ENCODE measurements at regions not wholly inside any gene's neighbourhood (a gene's known extent, or its start where the extent isn't known, plus 50 kb on each side); places are given as distances from the start of the nearest gene placed in this dataset.
A peak's percentile ranks its signal among the peaks of the same experiment; 100 is the strongest.
"Not testable (repeated sequence)": the region's sequence is repeated elsewhere in the genome, so short reads cannot be mapped to it uniquely, and the experiment has no call there.

- peak; percentile 60 to 80 for DNase-seq
These were observed 94.0 kb upstream of the KIF26B start for GRCh38 chr1:245060684-245061374.

DNA sequence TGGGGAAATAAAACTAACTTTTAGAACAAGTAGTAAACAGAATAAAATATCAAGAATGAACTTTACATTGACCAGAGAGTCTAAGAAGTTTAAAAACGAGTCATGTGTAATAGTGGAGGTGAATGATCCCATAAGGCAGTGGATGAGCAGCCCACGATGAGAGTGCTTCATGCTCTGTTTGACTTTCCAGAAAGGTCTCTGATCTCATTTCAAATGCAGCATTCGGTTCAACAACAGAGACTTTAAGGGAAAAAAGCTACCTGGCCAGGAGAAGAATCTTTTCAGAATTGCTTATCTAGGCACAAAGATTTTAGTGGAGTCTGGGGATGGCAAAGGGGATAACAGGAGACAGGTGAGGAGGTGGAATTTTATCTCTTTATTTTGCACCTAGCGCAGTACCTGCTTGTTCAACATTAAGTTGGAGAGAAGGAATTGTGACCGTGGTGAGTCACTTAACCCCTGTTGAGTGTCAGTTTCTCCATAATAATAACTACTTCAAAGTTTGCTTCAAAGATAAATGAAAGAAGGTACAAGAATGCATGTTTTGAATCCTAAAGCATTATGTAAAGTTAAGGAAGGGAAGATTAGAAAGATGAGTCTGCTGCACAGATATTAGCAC, 94.9 kb upstream of the KIF26B start:
- DNase-seq = no peak

GRCh38 chr1:245058882-245059281, 95.9 kb upstream of the KIF26B start:
- no peak for DNase-seq

- no peak for DNase-seq
These were observed 96.3 kb upstream of the KIF26B start for GRCh38 chr1:245058436-245058835.

- DNase-seq = no peak
These were observed 97.9 kb upstream of the KIF26B start for GRCh38 chr1:245056913-245057312.

GRCh38 chr1:245056296-245056695, 98.5 kb upstream of the KIF26B start:
- not testable (repeated sequence) for DNase-seq

DNA sequence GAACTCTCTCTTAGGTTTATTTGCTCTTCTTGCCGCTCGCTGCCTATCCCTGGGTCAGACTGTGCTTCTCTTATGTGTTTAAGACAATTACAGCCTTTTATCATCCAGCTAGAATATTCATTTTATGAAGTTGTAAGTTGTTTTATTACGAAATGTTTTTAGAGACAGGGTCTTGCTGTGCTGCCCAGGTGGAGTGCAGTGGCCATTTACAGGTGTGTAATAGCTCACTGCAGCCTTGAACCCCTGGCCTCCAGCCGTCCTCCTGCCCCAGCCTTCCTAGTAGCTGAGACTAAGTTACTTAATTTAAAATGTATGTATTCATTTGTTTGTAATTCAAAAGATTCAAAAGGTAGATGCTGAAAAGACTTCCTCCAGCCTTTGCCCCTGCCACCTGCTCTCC, 99.0 kb upstream of the KIF26B start:
- DNase-seq = no peak

- DNase-seq = no peak
These were observed 100.1 kb upstream of the KIF26B start for GRCh38 chr1:245054507-245055270.

- no peak for DNase-seq
These were observed 100.7 kb upstream of the KIF26B start for GRCh38 chr1:245054105-245054504.

- DNase-seq = no peak
These were observed 102.5 kb upstream of the KIF26B start for GRCh38 chr1:245052258-245052657.

DNA sequence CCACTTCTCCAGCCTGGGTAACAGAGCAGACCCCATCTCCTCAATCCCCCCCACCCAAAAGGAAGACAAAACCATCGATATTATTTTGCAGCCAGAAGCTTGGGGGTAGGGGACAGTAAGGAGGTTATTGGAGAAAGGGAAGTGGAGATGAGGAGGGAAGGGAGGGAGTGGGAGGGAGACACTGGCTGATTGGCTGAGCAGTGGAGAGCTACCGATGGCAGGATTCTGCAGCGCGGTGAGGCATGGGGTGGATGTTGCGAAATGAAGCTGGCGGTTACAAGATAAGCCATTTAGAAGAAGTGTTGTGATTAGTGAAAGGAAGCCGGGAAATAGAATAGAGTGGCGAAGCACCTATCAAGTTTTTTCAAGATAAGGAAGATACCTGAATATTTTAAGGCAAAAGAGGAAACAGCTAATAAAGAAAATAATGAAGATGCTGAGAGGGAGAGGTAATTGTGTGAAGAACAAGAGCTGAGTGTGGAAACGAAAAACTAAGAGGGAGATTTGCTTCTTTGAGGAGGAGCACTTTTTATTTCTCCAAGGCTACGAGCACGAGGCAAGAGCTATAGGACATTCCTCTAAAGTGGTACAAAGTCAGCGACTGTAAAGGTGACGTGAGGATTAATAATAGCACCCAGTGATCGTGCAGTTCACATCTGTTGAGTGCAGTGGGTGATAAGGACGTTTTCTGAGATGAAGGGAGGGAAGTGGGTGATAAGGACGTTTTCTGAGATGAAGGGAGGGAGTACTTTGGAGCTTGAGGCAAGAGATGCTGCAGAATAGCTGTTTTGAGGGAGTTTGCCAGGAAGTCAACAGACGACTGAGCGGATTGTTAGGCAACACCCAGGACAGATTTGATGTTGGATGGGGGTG, 103.2 kb upstream of the KIF26B start:
- no peak for DNase-seq

DNA sequence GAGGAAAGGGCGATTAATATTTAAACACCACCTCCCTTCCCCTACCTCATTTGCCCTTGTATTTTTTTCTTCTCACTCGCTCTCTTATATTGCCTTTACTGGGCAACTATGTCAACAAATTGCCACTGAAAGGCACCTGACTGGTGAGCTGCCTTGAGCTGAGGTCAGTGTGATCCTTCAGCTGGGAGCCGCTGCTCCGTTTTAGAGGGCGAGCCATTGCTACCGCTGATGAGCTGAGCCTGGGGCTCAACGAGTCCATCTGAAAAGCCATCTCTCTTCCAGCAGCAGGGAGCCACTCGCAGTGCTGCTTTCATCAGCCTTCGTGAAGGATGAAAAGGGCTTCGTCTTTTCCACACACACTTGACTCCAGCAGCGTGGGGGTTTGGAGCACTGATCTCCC, 108.0 kb upstream of the KIF26B start:
- DNase-seq = no peak

DNA sequence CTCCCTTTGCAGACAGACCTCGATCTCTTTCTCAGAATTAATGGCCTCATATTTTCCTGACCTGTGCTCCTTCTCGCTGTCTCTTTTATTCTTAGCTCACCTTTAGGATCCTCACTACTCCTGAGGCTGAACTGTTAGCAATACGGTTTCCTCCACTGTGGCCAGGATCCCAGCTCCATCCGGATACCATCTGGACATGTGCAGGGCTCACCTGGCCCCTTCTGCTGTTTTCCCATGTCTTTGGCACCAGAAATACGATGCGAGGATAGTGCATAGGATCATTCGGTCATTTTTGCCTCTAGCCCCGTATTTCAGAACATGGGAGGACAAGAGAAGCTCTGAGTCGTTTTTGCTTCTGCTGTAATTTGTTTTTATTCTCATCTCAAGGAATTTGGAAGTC, 108.5 kb upstream of the KIF26B start:
- no peak for DNase-seq

GRCh38 chr1:245045087-245045881, 109.5 kb upstream of the KIF26B start:
- DNase-seq = no peak

DNA sequence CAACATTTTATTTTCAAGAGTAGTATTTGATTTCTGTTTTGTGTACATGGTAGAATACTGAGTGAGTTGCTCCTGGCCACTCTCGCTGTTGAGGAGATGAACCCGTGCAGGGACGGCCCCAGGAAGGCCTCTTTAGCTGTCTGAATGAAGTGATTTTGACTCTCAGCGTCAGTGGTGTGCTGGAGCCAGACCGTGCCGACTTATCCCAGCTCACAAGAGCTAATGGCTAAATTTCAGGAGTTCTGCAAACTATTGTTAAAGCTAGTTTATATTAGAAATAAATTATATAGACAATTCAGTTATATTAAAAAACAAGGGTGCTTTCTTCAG, 111.2 kb upstream of the KIF26B start:
- DNase-seq = no peak

GRCh38 chr1:245041058-245041698, 113.6 kb upstream of the KIF26B start:
- DNase-seq = no peak

DNA sequence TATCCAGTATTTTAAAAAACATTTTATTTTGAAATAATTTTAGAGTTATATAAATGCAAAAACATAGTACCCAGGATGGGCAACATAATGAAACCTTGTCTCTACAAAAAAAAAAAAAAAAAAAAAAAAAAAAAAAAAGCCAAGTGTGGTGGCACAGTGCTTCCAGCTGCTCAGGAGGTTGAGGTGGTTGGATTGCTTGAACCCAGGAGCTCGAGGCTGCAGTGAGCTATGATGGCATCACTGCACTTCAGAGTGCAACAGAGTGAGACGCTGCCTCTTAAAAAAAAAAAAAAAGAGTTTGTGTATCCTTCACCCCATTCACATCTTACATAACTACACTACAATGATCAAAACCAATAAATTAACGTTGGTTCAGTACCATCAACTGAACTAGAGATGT, 115.6 kb upstream of the KIF26B start:
- DNase-seq = no peak

DNA sequence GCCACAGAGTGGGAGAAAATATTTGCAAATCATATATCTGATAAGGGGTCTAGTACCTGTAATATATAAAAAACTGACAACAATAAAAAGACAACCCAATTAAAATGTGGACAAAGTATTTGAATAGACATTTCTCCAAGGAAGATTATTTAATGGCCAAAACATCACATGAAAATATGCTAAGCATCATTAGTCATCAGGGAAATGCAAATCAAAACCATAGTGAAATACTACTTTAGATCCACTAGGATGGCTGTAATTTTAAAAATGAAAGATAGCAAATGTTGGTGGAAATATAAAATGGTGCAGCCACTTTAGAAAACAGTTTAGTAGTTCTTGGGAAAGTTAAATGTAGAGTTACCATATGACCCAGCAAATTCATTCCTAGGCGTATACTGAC, 118.7 kb upstream of the KIF26B start:
- no peak for DNase-seq

DNA sequence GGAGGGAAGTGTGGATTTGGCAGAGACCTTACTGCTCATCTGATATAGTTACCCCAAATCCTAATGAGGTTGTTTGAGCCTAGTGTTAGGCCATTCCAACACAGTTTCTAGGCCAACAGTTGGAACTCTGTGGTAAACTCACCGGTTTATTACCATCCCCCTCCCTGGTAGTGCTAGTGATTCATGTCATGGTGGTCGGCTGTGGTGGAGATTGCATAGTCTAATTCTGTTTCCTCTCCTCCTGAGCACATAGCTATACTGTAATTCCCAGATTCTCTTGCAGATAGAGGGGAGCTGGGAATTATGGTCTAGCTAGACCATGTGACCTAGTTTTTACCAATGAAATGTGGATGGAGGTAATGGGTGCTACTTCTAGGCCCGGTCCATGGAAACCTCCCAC, 123.7 kb upstream of the KIF26B start:
- no peak for DNase-seq

DNA sequence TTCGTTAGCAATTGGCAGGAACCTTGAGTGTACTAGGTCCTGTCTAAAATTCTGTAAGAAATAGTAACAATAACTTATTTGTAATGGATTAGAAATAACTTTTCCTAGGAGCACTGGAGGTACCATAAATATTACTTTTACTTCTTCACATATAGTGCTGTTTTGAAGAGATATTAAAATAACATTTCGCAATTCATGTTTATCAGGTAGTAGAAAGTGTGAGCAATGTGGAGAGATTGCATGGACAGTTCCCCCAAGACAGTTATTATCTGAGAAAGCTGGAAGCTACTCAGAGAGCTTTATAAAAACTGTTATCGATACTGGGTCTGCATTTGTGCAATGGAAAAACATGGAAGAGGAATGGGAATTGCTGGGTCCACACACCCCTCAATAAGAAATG, 128.5 kb upstream of the KIF26B start:
- no peak for DNase-seq

GRCh38 chr1:245025525-245025924, 129.3 kb upstream of the KIF26B start:
- no peak for DNase-seq

GRCh38 chr1:245023222-245023621, 131.6 kb upstream of the KIF26B start:
- DNase-seq = no peak

All from NCI-H446 (cell line).